SK-N-SH (cell line): ENCODE measurements at regions not wholly inside any gene's neighbourhood (a gene's known extent, or its start where the extent isn't known, plus 50 kb on each side); places are given as distances from the start of the nearest gene placed in this dataset.

Source experiments
- CHD2 ChIP-seq: fragments of 150-350 bp; IDR thresholded peaks from 2 replicates; pipeline ENCODE4 v1.6.1; 2018; ENCODE audit warnings: low read length; ENCODE audit not compliant: partially characterized antibody
- CTCF ChIP-seq: fragments of 200-600 bp; sonication (generic); IDR thresholded peaks from 2 replicates; pipeline ENCODE4 v1.6.1; 2017; ENCODE audit warnings: antibody characterized with exemption, mild to moderate bottlenecking, moderate library complexity
- EZH2phosphoT487 ChIP-seq: fragments of 200-600 bp; sonication (generic); IDR thresholded peaks from 2 replicates; pipeline ENCODE4 v1.6.1; 2017; ENCODE audit warnings: low read depth, mixed run types, mild to moderate bottlenecking, antibody characterized with exemption, moderate library complexity, borderline replicate concordance
- FOSL2 ChIP-seq: IDR thresholded peaks from 2 replicates; pipeline ENCODE4 v1.4.0; 2012; ENCODE audit warnings: low read depth, mild to moderate bottlenecking, moderate library complexity, borderline replicate concordance
- GABPA ChIP-seq: IDR thresholded peaks from 2 replicates; pipeline ENCODE4 v1.4.0; 2012; ENCODE audit warnings: low read depth, mild to moderate bottlenecking
- JUND ChIP-seq: IDR thresholded peaks from 2 replicates; pipeline ENCODE4 v1.4.0; 2012
- POLR2AphosphoS5 ChIP-seq: IDR thresholded peaks from 2 replicates; pipeline ENCODE4 v1.6.1; 2012; ENCODE audit warnings: low read depth, low read length
- RCOR1 ChIP-seq: fragments of 150-350 bp; IDR thresholded peaks from 2 replicates; pipeline ENCODE4 v1.6.1; 2017; ENCODE audit warnings: antibody characterized with exemption, low read length
- RFX5 ChIP-seq: IDR thresholded peaks from 2 replicates; pipeline ENCODE4 v1.6.1; 2012; ENCODE audit warnings: mild to moderate bottlenecking, improper control_type of control experiment, low read length
- SMC3 ChIP-seq: IDR thresholded peaks from 2 replicates; pipeline ENCODE4 v1.6.1; 2012; ENCODE audit warnings: low read depth, low read length, improper control_type of control experiment
- TAF1 ChIP-seq: IDR thresholded peaks from 2 replicates; pipeline ENCODE4 v1.6.1; 2012; ENCODE audit warnings: low read depth, mild to moderate bottlenecking, low read length, moderate library complexity, borderline replicate concordance
- USF2 ChIP-seq: fragments of 150-350 bp; IDR thresholded peaks from 2 replicates; pipeline ENCODE4 v1.6.1; 2017; ENCODE audit warnings: antibody characterized with exemption, low read length, low read depth, borderline replicate concordance

- no peak for TF ChIP-seq CTCF
- no peak for TF ChIP-seq GABPA
- no peak for TF ChIP-seq RCOR1
- no peak for TF ChIP-seq EZH2phosphoT487
- TF ChIP-seq FOSL2, result no peak
- no peak for TF ChIP-seq RFX5
- TF ChIP-seq POLR2AphosphoS5, result no peak
- no peak for TF ChIP-seq SMC3
- no peak for TF ChIP-seq TAF1
- no peak for TF ChIP-seq CHD2
- TF ChIP-seq USF2, result no peak
- no peak for TF ChIP-seq JUND
Measured at GRCh38 chr5:60516688-60517087, 183.3 kb downstream of the DEPDC1B start.
